ENCODE measurements at regions not wholly inside any gene's neighbourhood (a gene's known extent, or its start where the extent isn't known, plus 50 kb on each side); places are given as distances from the start of the nearest gene placed in this dataset.
"Not testable (repeated sequence)": the region's sequence is repeated elsewhere in the genome, so short reads cannot be mapped to it uniquely, and the experiment has no call there.

DNA sequence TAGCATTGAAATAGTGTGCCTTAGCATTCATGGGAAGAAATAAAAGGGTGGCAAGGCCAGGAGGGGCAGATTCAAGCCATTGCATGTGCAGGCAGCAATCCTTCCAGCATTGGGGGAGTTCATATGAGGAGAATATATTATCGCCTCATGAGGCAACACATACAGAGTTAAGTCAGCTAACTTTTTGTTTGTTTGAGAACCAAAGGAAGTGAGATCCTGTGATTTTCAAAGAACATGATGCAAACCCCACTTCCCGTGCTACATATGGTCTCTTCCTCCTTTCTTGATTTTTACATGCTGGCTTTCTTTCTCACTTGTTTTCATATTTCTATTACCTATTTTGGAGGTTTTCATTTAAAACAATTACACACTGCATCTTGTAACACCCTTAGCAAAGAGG lies 579.7 kb upstream of the ARID1B start:
- no peak for DNase-seq (ENCODE audit: low read depth, low spot score)
- in situ Hi-C loops (cut with HindIII; ENCODE audit: low pct_unique_long_range_greater_than_20kb, low sequenced_read_pairs), result no loop called here

GRCh38 chr6:156194981-156195380 lies 582.2 kb upstream of the ARID1B start:
- in situ Hi-C loops (cut with HindIII; ENCODE audit: low pct_unique_long_range_greater_than_20kb, low sequenced_read_pairs), result no loop called here
- no peak for DNase-seq (ENCODE audit: low read depth, low spot score)

DNA sequence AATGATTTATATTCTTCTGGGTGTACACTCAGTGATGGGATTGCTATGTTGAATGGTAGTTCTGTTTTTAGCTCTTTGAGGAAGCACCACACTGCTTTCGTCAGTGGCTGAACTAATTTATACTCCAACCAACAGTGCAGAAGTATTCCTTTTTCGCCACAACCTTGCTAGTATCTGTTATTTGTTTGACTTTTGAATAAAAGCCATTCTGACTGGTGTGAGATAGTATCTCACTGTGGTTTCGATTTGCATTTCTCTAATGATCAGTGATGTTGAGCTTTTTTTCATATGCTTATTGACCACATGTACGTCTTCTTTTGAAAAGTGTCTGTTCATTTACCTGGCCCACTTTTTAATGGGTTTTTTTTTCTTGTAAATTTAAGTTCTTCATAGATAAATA lies 583.8 kb upstream of the ARID1B start:
- no peak for DNase-seq (ENCODE audit: low read depth, low spot score)
- in situ Hi-C loops (cut with HindIII; ENCODE audit: low pct_unique_long_range_greater_than_20kb, low sequenced_read_pairs), result no loop called here

- in situ Hi-C loops (cut with HindIII; ENCODE audit: low pct_unique_long_range_greater_than_20kb, low sequenced_read_pairs), result no loop called here
Observed at GRCh38 chr6:156191895-156192294, 585.3 kb upstream of the ARID1B start.

DNA sequence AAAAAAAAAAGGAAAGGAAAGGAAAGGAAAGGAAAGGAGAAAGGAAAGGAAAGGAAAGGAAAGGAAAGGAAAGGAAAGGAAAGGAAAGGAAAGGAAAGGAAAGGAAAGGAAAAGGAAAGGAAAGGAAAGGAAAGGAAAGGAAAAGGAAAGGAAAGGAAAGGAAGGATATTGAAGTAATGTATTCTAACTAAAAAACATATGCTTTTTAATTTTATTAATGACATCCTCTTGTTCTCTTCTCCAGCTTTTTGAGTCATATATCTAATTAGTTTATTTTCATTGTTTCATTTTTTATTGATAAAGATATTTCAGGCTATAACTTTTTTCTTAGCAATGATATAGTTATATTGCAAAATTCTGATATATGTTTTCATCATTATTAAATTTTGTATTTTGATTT lies 585.8 kb upstream of the ARID1B start:
- in situ Hi-C loops (cut with HindIII; ENCODE audit: low pct_unique_long_range_greater_than_20kb, low sequenced_read_pairs); DNase-seq (ENCODE audit: low read depth, low spot score): not testable (repeated sequence)

More at GRCh38 chr6:156191895-156192294, 585.3 kb upstream of the ARID1B start:
- DNase-seq (ENCODE audit: low read depth, low spot score), result no peak

DNA sequence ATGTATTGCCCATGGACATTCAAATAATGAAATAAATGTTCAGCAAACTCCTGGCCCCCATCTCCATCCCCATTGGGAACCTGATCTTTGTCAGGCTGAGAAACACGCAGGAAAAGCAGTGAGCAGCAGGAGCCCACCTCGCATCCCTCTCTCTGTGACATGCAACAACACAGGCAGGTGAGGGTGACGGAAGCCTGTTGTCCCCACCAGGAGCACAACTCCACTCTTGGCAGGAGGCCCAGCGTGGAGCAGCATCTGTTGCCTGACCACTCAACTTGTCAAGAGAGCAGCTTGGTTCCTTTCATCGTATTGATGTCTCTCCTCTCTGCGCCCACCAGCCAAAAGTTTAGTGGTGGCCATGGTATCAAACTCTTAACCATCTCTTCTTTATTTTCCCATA lies 586.9 kb upstream of the ARID1B start:
- no peak for DNase-seq (ENCODE audit: low read depth, low spot score)
- in situ Hi-C loops (cut with HindIII; ENCODE audit: low pct_unique_long_range_greater_than_20kb, low sequenced_read_pairs), result no loop called here

- DNase-seq (ENCODE audit: low read depth, low spot score), result no peak
Observed at GRCh38 chr6:156189714-156190113, 587.5 kb upstream of the ARID1B start.

GRCh38 chr6:156189195-156189594 lies 588.0 kb upstream of the ARID1B start:
- in situ Hi-C loops (cut with HindIII; ENCODE audit: low pct_unique_long_range_greater_than_20kb, low sequenced_read_pairs), result no loop called here
- DNase-seq (ENCODE audit: low read depth, low spot score), result no peak

More at GRCh38 chr6:156189714-156190113, 587.5 kb upstream of the ARID1B start:
- in situ Hi-C loops (cut with HindIII; ENCODE audit: low pct_unique_long_range_greater_than_20kb, low sequenced_read_pairs), result no loop called here

- no peak for DNase-seq (ENCODE audit: low read depth, low spot score)
- in situ Hi-C loops (cut with HindIII; ENCODE audit: low pct_unique_long_range_greater_than_20kb, low sequenced_read_pairs), result no loop called here
Observed at GRCh38 chr6:156185113-156185512, 592.1 kb upstream of the ARID1B start.

DNA sequence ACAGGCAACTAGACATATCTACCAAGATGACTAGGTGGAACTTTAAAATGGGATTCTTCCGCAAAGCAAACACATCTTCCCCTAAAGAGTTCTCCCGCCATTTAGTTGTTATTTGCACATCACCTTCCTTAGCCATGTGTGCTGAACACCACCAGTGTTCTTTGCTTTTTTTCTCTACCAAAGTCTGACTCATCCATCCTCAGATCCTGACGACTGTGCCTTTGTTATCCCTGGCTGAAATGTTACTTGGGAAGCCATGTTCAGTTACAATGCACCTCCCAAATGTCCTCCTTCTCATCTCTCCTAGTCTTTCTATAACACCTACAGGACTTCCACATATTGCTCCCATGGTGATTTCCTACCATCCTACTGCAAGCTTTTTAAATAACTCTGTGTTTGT lies 593.5 kb upstream of the ARID1B start:
- no peak for DNase-seq (ENCODE audit: low read depth, low spot score)
- in situ Hi-C loops (cut with HindIII; ENCODE audit: low pct_unique_long_range_greater_than_20kb, low sequenced_read_pairs), result no loop called here

- in situ Hi-C loops (cut with HindIII; ENCODE audit: low pct_unique_long_range_greater_than_20kb, low sequenced_read_pairs), result no loop called here
Observed at GRCh38 chr6:156182356-156182755, 594.8 kb upstream of the ARID1B start.

DNA sequence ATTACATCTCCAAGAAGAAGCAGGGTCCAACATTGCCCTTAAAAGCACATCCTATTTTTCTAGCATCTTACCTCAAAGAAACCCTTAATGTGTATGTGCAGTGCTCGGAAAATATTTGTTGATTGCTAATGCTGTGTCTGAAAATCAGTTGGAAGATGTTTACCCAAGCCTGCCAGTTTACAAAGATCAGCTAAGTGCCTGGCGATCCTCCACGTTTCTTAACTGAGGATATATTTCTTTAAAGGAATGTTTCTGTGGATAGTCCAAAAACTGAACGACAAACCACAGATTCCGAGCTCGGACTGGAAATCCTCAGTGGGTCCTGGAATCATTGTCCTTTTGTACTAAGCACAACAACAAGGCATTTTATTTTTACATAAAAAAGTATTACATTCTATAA lies 595.7 kb upstream of the ARID1B start:
- in situ Hi-C loops (cut with HindIII; ENCODE audit: low pct_unique_long_range_greater_than_20kb, low sequenced_read_pairs), result no loop called here
- no peak for DNase-seq (ENCODE audit: low read depth, low spot score)

More at GRCh38 chr6:156182356-156182755, 594.8 kb upstream of the ARID1B start:
- no peak for DNase-seq (ENCODE audit: low read depth, low spot score)

GRCh38 chr6:156175971-156176421 lies 601.2 kb upstream of the ARID1B start:
- in situ Hi-C loops (cut with HindIII; ENCODE audit: low pct_unique_long_range_greater_than_20kb, low sequenced_read_pairs), result no loop called here
- DNase-seq (ENCODE audit: low read depth, low spot score), result peak; percentile 9

GRCh38 chr6:156175433-156175832 lies 601.7 kb upstream of the ARID1B start:
- in situ Hi-C loops (cut with HindIII; ENCODE audit: low pct_unique_long_range_greater_than_20kb, low sequenced_read_pairs), result no loop called here
- no peak for DNase-seq (ENCODE audit: low read depth, low spot score)

DNA sequence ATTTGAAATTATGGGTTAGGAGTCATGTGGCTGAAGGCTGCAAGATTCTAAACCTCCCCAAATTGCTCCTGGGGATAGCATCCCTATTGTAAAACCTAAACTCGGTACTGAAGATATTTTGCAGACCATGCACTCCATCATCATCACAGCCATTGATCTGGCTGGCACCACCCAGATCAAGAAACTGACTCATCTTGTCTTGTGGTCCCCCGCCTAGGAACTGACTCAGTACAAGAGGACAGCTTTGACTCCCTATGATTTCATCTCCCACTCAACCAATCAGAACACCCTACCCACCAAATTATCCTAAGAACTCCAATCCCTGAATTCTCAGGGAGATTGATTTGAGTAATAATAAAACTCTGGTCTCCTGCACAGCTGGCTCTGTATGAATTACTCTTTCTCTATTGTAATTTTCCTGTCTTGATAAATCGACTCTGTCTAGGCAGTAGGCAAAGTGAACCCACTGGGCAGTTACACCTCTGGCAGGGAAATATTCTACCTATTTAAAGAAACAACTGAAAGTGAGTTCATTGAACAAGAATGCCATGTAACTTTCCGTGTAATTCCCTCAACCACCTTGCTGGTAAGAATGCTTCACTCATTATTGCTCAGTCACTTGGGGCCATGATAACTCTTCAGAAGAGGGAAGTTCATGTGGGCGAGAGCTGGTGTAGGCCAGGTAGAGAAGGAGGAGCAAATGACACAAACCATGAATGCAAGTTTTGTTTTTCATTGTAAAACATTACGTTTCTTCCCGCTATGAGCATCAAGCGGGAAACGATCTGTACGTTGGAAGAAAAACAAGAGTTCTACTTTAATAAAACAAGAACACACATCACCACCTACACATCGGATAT lies 602.9 kb upstream of the ARID1B start:
- DNase-seq (ENCODE audit: low read depth, low spot score), result no peak
- in situ Hi-C loops (cut with HindIII; ENCODE audit: low pct_unique_long_range_greater_than_20kb, low sequenced_read_pairs), result no loop called here

DNA sequence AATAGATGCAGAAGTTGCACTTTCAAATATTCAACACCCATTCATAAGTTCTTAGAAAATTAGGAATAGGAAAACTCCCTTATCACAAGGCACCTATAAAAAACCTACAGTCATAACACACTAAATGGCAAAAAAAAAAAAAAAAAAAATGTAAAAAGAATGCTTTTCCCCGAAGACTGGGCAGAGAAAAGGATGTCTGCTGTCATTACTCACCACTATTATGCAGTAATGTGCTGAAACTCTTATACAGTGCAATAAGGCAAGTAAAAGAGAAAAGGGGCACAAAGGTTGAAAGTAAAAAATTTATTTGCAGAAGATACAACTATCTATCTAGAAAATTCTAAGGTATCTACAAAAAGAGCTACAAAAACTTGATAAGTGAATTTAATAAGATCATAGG lies 607.8 kb upstream of the ARID1B start:
- no peak for DNase-seq (ENCODE audit: low read depth, low spot score)
- in situ Hi-C loops (cut with HindIII; ENCODE audit: low pct_unique_long_range_greater_than_20kb, low sequenced_read_pairs), result no loop called here

DNA sequence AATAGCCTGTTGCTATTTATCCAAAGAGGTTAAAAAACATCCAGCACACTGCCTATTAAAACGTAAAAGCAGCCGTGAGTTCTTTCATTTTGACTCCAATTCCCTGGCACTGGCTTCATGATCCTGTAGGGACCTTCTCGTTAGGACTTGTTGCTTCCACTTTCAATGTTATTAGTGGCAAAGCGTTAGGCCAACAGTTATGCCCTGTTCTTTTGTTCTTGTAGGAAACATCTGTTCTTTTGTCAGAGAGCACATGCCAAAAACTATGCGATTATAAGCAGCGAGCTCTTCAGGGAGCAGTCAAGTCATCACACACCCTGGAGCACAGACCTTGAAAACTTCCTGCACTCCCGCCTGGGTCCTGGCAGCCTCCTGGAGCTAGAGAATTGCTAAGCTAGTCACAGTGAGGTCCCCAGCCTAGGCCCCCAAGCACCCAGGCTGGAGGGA lies 609.5 kb upstream of the ARID1B start:
- in situ Hi-C loops (cut with HindIII; ENCODE audit: low pct_unique_long_range_greater_than_20kb, low sequenced_read_pairs), result no loop called here
- no peak for DNase-seq (ENCODE audit: low read depth, low spot score)

- in situ Hi-C loops (cut with HindIII; ENCODE audit: low pct_unique_long_range_greater_than_20kb, low sequenced_read_pairs), result no loop called here
- no peak for DNase-seq (ENCODE audit: low read depth, low spot score)
Observed at GRCh38 chr6:156167016-156167624, 610.1 kb upstream of the ARID1B start.

GRCh38 chr6:156166093-156166492 lies 611.1 kb upstream of the ARID1B start:
- in situ Hi-C loops (cut with HindIII; ENCODE audit: low pct_unique_long_range_greater_than_20kb, low sequenced_read_pairs), result no loop called here
- no peak for DNase-seq (ENCODE audit: low read depth, low spot score)
